ENCODE measurements at regions not wholly inside any gene's neighbourhood (a gene's known extent, or its start where the extent isn't known, plus 50 kb on each side); places are given as distances from the start of the nearest gene placed in this dataset.

- H3K36me3 ChIP-seq: no peaks in the 10 kb centered on the region
- H3K27me3 ChIP-seq: no peaks in the 10 kb centered on the region
- no peak for DNase-seq (ENCODE audit: extremely low spot score in 2 of 2)
- H3K4me1 ChIP-seq: peaks cover 18% of the 10 kb centered on the region
- intact Hi-C loops (cut with DNase I): no loop called here
- H3K4me3 ChIP-seq: no peak overlapping the region
- no peaks in the 10 kb centered on the region for H3K9me3 ChIP-seq
- no peak overlapping the region for H3K27ac ChIP-seq
- TF ChIP-seq POLR2A (IDR thresholded peaks at IDR 0.05): no peak
- no peak for TF ChIP-seq POLR2AphosphoS5 (IDR thresholded peaks at IDR 0.05; ENCODE audit: insufficient read depth in 1 of 2, low read depth in 1 of 2)
- TF ChIP-seq CTCF (IDR thresholded peaks at IDR 0.05): no peak
These were observed 53.7 kb upstream of the MEF2A start for GRCh38 chr15:99511866-99512661.

DNA sequence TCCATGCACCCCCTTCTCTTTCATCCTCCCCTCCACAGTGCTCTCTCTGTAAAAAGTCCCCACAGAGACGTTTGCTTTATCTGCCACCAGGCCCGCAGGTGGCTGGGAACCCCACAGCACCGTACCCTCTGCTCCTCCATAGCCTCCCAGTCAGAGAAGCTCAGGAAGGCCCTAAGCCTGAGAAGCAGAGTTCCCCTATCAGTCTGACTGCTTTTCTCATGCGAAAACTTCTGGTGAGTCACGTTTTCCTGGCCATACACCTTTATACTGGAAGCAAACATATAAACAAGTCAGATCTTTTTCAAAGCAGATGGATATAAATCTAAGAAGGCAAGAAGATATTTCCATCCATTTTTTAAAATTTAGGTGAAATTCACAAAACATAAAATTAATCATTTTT lies 51.5 kb upstream of the MEF2A start:
- TF ChIP-seq CTCF (IDR thresholded peaks at IDR 0.05) (no peak), POLR2AphosphoS5 (IDR thresholded peaks at IDR 0.05; ENCODE audit: insufficient read depth in 1 of 2, low read depth in 1 of 2) (no peak), POLR2A (IDR thresholded peaks at IDR 0.05) (no peak)
- Histone ChIP-seq H3K27ac (no peak overlapping the region), H3K4me3 (no peak overlapping the region), H3K36me3 (no peaks in the 10 kb centered on the region), H3K4me1 (peaks cover 10% of the 10 kb centered on the region), H3K9me3 (no peaks in the 10 kb centered on the region), H3K27me3 (no peaks in the 10 kb centered on the region)
- DNase-seq (ENCODE audit: extremely low spot score in 2 of 2): no peak
- intact Hi-C loops (cut with DNase I): no loop called here
